Upper lobe of left lung (tissue), 4 donors: ENCODE measurements at regions not wholly inside any gene's neighbourhood (a gene's known extent, or its start where the extent isn't known, plus 50 kb on each side); places are given as distances from the start of the nearest gene placed in this dataset.

Experiments used
- CTCF ChIP-seq, 6 experiments: fragments of 450-650 bp in 4 of 6; fragments of 200-600 bp in 2 of 6; sonication (generic) in 2 of 6; IDR thresholded peaks; one replicate each; pipeline ENCODE4 v1.5.1; 2016 to 2019; ENCODE audit warnings: antibody characterized with exemption in 6 of 6
- EP300 ChIP-seq, 4 donors: sonication (generic); formaldehyde crosslinking; IDR thresholded peaks; one replicate each; pipeline ENCODE4 v1.5.1; 2017; ENCODE audit warnings: antibody characterized with exemption in 4 of 4, control low read depth in 2 of 4
- POLR2A ChIP-seq, 4 donors: fragments of 450-650 bp; IDR thresholded peaks; one replicate each; pipeline ENCODE4 v1.5.1; 2016 to 2017; ENCODE audit warnings: antibody characterized with exemption in 4 of 4, mild to moderate bottlenecking in 2 of 4
- POLR2AphosphoS5 ChIP-seq, 2 donors: sonication (generic); formaldehyde crosslinking; IDR thresholded peaks; one replicate each; pipeline ENCODE4 v1.5.1; 2017; ENCODE audit warnings: antibody characterized with exemption in 2 of 2

DNA sequence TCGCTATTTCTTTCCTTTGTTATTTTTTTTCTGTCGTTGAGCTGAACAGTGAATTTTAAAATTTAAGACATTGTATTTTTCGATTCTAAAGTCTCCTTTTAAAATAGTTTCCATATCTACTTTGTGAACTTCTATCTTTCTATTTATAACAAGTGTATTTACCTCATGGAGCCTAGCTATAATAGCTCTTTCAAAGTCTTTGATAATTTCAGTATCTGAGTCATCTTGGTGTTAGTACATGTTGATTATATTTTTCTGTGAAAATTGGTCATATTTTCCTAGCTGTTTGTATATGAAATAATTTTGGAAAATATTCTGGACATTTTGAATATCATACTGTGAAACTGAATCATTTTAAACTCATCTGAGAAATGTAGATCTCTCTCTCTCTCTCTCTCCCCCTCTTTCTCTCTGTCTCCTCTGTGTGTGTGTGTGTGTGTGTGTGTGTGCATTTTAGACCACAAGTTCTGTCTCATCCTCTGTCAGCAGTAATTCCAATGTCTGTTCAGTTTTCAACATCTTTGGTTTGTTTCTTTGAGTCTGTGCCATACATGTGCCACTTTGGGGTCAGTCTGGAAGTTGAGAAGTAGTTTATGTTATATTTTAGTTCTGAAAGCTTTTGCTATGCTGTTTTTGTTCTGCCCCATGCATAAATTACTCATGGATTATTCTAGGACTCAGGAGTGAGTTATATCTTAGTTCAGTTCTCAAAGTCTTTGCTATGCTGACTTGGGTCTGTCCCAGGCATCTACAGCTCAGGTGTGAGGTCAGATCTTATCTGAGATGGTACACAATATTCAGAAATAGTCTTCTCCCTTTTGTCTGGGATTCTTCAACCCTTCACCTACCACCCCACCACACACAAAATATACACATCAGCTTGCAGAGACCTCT, 366.4 kb upstream of the CASK start:
- no peak for TF ChIP-seq CTCF (IDR thresholded peaks at IDR 0.05)
- TF ChIP-seq EP300 (IDR thresholded peaks at IDR 0.05), result no peak
- TF ChIP-seq POLR2AphosphoS5 (IDR thresholded peaks at IDR 0.05), result no peak
- no peak for TF ChIP-seq POLR2A (IDR thresholded peaks at IDR 0.05)
